Right lobe of liver (tissue), 6 donors: ENCODE measurements at regions not wholly inside any gene's neighbourhood (a gene's known extent, or its start where the extent isn't known, plus 50 kb on each side); places are given as distances from the start of the nearest gene placed in this dataset.

Experiments used
- ATAC-seq, 4 donors: fragments of 200-7000 bp; cut with Tn5 transposase; one replicate each; pipeline ENCODE4 v1.9.1; 2020; ENCODE audit warnings: mild to moderate bottlenecking in 4 of 4, moderate library complexity in 4 of 4
- DNase-seq, 3 donors: peaks; one replicate each; pipeline ENCODE4 v3.0.0-alpha.2; 2020
- H3K27ac ChIP-seq, 3 donors: fragments of 200-600 bp; one replicate each; pipeline ENCODE4 v1.8.0; 2022
- H3K27me3 ChIP-seq, 2 donors: fragments of 200-600 bp; one replicate each; pipeline ENCODE4 v1.8.0; 2022
- H3K36me3 ChIP-seq, 4 donors: fragments of 200-600 bp; sonication (generic) in 1 of 4; one replicate each; pipeline versions ENCODE4 v1.5.1 to v1.8.0; 2017 to 2022; ENCODE audit warnings: control low read depth in 1 of 4
- H3K4me1 ChIP-seq, 4 donors: fragments of 200-600 bp; sonication (generic) in 1 of 4; one replicate each; pipeline versions ENCODE4 v1.5.1 to v1.8.0; 2017 to 2022; ENCODE audit warnings: control low read depth in 1 of 4
- H3K4me3 ChIP-seq, 3 donors: fragments of 200-600 bp; one replicate each; pipeline ENCODE4 v1.8.0; 2022
- H3K9me3 ChIP-seq, 4 donors: fragments of 200-600 bp; sonication (generic) in 1 of 4; one replicate each; pipeline versions ENCODE4 v1.5.1 to v1.8.0; 2017 to 2022; ENCODE audit warnings: control low read depth in 1 of 4
- POLR2A ChIP-seq: fragments of 450-650 bp; IDR thresholded peaks from one replicate; pipeline ENCODE4 v1.6.1; 2017; ENCODE audit warnings: antibody characterized with exemption, mild to moderate bottlenecking
- WGBS: methylation state at CpG from one replicate; pipeline ENCODE4 v1.1.6; 2018; ENCODE audit warnings: low coverage, low lambda C conversion rate; ENCODE audit not compliant: insufficient coverage; ENCODE audit errors: missing lambda C conversion rate; 5-methylcytosine and 5-hydroxymethylcytosine counted together
- intact Hi-C, 2 donors: fragments of 100-400 bp; cut with DNase I; formaldehyde crosslinking; loops; one replicate each; pipeline versions ENCODE4 v1.11.2 to v1.14.1; 2022
- TF ChIP-seq, protein P1 (sequence below), 4 donors: fragments of 200-600 bp in 3 of 4; fragments of 450-650 bp in 1 of 4; IDR thresholded peaks; one replicate each; pipeline versions ENCODE4 v1.5.1 to v1.8.0; 2016 to 2022; ENCODE audit warnings: antibody characterized with exemption in 4 of 4, mild to moderate bottlenecking in 2 of 4
- donor health status: DM: no; HTN: yes; CAD: no.
- donor health status: DM: no; HTN: no; CAD: no.
- donor health status: DM: no; HTN: no; CAD: no.
- donor health status: DM: no; HTN: yes; CAD: no.
- donor health status: DM: no; HTN: yes; CAD: no.

DNA sequence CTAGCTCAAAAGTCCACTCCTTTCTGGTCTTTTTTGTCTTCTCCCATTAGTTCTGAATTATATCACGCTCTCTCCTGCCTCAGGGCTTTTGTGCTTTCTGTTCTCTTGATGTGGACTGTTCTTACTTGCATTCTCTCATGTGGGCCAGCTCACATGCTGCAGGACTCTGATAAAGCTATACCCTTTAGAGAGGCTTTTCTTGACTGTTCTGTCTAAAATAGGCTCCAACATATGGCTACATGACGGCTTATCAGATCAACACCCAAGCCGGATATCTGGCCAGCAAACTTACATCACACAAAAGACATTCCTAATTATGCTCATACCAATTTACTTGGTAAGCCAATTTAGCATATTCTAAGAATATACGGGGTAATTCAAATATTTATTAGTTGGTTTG lies 1494.5 kb downstream of the TECRL start:
- no peak for DNase-seq
- no peaks in the 10 kb centered on the region for H3K4me1 ChIP-seq
- TF ChIP-seq, protein P1, sequence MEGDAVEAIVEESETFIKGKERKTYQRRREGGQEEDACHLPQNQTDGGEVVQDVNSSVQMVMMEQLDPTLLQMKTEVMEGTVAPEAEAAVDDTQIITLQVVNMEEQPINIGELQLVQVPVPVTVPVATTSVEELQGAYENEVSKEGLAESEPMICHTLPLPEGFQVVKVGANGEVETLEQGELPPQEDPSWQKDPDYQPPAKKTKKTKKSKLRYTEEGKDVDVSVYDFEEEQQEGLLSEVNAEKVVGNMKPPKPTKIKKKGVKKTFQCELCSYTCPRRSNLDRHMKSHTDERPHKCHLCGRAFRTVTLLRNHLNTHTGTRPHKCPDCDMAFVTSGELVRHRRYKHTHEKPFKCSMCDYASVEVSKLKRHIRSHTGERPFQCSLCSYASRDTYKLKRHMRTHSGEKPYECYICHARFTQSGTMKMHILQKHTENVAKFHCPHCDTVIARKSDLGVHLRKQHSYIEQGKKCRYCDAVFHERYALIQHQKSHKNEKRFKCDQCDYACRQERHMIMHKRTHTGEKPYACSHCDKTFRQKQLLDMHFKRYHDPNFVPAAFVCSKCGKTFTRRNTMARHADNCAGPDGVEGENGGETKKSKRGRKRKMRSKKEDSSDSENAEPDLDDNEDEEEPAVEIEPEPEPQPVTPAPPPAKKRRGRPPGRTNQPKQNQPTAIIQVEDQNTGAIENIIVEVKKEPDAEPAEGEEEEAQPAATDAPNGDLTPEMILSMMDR (IDR thresholded peaks at IDR 0.05): no peak
- no peak for TF ChIP-seq POLR2A
- no peak for ATAC-seq
- 50% methylated on average over 4 of the region's 4 CpGs for WGBS
- H3K27me3 ChIP-seq: no peaks in the 10 kb centered on the region
- H3K4me3 ChIP-seq: no peak overlapping the region
- no peaks in the 10 kb centered on the region for H3K36me3 ChIP-seq
- no peaks in the 10 kb centered on the region for H3K9me3 ChIP-seq
- no peak overlapping the region for H3K27ac ChIP-seq
- intact Hi-C loops: no loop called here

DNA sequence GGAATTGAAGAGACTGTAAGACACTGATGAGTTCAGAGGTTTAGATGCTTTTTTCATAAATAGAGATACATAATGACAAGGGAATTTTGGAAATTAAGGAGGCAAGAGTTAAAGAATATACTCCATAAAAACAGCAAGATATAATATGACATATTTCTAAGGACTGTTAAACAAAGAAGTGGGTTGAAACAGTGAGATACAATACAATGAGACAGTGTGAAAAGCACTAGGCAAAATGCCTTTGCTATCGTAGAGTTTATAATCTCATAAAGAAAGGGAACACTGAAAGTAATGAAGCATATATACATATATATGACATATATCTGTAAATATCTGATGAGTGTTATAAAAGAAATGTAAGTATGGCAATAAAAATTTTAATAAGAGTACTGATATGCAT lies 1496.2 kb downstream of the TECRL start:
- no peaks in the 10 kb centered on the region for H3K36me3 ChIP-seq
- WGBS: 62% methylated on average over 1 of the region's 1 CpG
- no peaks in the 10 kb centered on the region for H3K27me3 ChIP-seq
- H3K4me1 ChIP-seq: no peaks in the 10 kb centered on the region
- no peak overlapping the region for H3K4me3 ChIP-seq
- H3K9me3 ChIP-seq: no peaks in the 10 kb centered on the region
- ATAC-seq: no peak
- intact Hi-C loops: no loop called here
- no peak for DNase-seq
- no peak for TF ChIP-seq POLR2A
- TF ChIP-seq, protein P1 (IDR thresholded peaks at IDR 0.05): no peak
- no peak overlapping the region for H3K27ac ChIP-seq

DNA sequence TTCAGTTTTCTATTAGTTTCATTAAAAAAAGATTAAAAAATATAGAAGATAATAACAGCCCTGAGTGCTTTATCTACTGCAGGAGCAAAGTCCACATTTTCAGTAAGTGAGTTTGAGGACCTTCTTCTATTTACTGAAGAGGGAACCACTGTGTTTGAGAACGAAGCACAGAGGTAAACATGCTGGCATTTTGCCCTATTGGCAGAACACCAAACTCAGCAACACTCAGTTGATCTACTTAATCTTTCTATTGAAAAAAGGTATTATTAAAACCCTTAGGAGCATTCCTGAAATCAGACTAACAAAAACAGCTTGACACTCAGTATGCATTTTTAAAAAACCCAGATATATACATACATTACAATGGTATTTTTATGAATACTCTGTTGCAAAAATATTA lies 1496.7 kb downstream of the TECRL start:
- TF ChIP-seq, protein P1 (IDR thresholded peaks at IDR 0.05): no peak
- TF ChIP-seq POLR2A: no peak
- Histone ChIP-seq H3K36me3 (no peaks in the 10 kb centered on the region), H3K27ac (no peak overlapping the region), H3K9me3 (no peaks in the 10 kb centered on the region), H3K4me1 (no peaks in the 10 kb centered on the region), H3K27me3 (no peaks in the 10 kb centered on the region), H3K4me3 (no peak overlapping the region)
- ATAC-seq (peak in 2 of 4 donors; percentile 52 to 53), DNase-seq (no peak)
- intact Hi-C loops: no loop called here
- 6% methylated on average over 1 of the region's 1 CpG for WGBS

DNA sequence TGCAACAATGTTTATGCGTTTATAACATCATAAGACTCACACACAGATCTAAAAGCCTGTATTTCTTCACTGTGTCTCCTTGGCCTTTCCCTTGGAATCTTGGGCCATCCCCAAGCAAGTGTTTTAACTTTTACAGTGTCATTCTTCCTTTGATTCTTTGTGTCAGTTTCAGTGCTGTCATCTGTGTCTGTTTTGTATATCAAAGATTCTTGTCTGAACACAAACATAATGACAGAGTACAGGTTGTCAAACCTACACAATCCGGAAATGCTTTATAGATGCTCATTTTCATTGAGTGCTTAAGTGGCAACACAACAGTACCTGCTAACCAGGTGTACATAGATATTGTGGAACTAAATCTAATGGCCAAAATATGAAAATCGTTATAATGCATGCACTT lies 1500.0 kb downstream of the TECRL start:
- no peak overlapping the region for H3K27ac ChIP-seq
- H3K4me3 ChIP-seq: no peak overlapping the region
- TF ChIP-seq POLR2A: no peak
- TF ChIP-seq, protein P1 (IDR thresholded peaks at IDR 0.05): no peak
- H3K9me3 ChIP-seq: no peaks in the 10 kb centered on the region
- no peaks in the 10 kb centered on the region for H3K36me3 ChIP-seq
- ATAC-seq (no peak), DNase-seq (no peak)
- intact Hi-C loops: no loop called here
- no peaks in the 10 kb centered on the region for H3K27me3 ChIP-seq
- no peaks in the 10 kb centered on the region for H3K4me1 ChIP-seq
- 40% methylated on average over 3 of the region's 3 CpGs for WGBS

DNA sequence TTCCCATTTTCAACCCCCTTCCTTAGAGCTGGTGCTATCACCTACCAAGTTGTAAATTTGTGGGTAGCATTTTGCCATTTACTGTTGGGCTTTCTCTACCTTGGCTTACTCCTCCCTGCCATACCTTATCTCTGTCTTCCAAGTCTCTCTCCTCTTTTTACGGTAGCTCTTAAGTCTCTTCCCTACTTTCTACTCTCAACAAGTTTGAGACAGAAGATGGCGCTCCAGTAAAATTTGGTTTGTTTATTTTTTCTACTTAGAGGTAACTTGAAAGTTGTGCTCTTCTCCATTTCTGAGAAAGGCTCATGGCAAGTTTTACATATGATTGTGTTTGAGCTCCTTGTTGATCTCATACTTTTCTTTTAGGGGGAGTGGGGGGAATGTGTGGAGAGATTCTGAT lies 1508.1 kb downstream of the TECRL start:
- TF ChIP-seq, protein P1 (IDR thresholded peaks at IDR 0.05): no peak
- no peak for TF ChIP-seq POLR2A
- no peak overlapping the region for H3K27ac ChIP-seq
- no peak overlapping the region for H3K4me3 ChIP-seq
- no peaks in the 10 kb centered on the region for H3K9me3 ChIP-seq
- no peaks in the 10 kb centered on the region for H3K4me1 ChIP-seq
- H3K27me3 ChIP-seq: no peaks in the 10 kb centered on the region
- 52% methylated on average over 2 of the region's 2 CpGs for WGBS
- no peak for ATAC-seq
- no peak for DNase-seq
- H3K36me3 ChIP-seq: no peaks in the 10 kb centered on the region
- intact Hi-C loops: no loop called here
